Glutamatergic neuron (in vitro differentiated cells): ENCODE measurements at regions not wholly inside any gene's neighbourhood (a gene's known extent, or its start where the extent isn't known, plus 50 kb on each side); places are given as distances from the start of the nearest gene placed in this dataset.

Experiments used
- DNase-seq: peaks from one replicate; pipeline ENCODE4 v3.0.0; 2022
- H3K27ac Mint-ChIP-seq: one replicate; pipeline ENCODE4 v1.8.0; 2020; ENCODE audit warnings: mild to moderate bottlenecking, mixed read lengths, inconsistent platforms; ENCODE audit not compliant: unreplicated experiment
- H3K27me3 Mint-ChIP-seq: one replicate; pipeline ENCODE4 v1.8.0; 2020; ENCODE audit warnings: mild to moderate bottlenecking, moderate library complexity, mixed read lengths, inconsistent platforms; ENCODE audit not compliant: unreplicated experiment
- H3K36me3 Mint-ChIP-seq: one replicate; pipeline ENCODE4 v1.8.0; 2020; ENCODE audit warnings: mild to moderate bottlenecking, mixed read lengths, inconsistent platforms; ENCODE audit not compliant: unreplicated experiment
- H3K4me1 Mint-ChIP-seq: one replicate; pipeline ENCODE4 v1.8.0; 2020; ENCODE audit warnings: mild to moderate bottlenecking, low read depth, mixed read lengths, inconsistent platforms; ENCODE audit not compliant: unreplicated experiment
- H3K4me3 Mint-ChIP-seq: one replicate; pipeline ENCODE4 v1.8.0; 2020; ENCODE audit warnings: mild to moderate bottlenecking, mixed read lengths, inconsistent platforms; ENCODE audit not compliant: unreplicated experiment
- H3K9me3 Mint-ChIP-seq: one replicate; pipeline ENCODE4 v1.8.0; 2020; ENCODE audit warnings: mild to moderate bottlenecking, moderate library complexity, mixed read lengths, inconsistent platforms; ENCODE audit not compliant: unreplicated experiment
- TF ChIP-seq, protein P1 (sequence below): fragments of 200-600 bp; sonication (generic); IDR thresholded peaks from one replicate; pipeline ENCODE4 v1.5.0; 2021; ENCODE audit not compliant: partially characterized antibody, unreplicated experiment

DNA sequence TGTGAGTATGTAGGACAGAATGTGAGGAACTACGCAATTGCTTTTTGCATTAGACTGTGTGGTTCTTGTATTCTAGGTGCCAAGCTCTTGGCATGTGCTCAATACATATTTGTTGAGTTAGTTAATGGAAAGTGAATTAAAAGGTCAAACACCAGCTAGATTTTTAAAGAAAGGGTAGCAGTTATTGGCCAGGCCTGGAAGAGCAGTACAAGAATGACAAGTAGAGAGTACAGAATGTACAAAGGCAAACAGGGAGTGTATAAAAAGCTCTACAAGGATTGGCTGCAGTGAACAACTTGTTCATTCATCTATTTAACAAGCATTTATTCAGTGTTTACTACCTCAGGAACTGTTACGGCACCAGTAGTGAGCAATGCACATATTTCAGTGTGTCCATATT, 854.0 kb upstream of the SEL1L start:
- H3K9me3 Mint-ChIP-seq = no peaks in the 10 kb centered on the region
- no peaks in the 10 kb centered on the region for H3K27me3 Mint-ChIP-seq
- H3K36me3 Mint-ChIP-seq = no peaks in the 10 kb centered on the region
- H3K27ac Mint-ChIP-seq = no peak overlapping the region
- H3K4me3 Mint-ChIP-seq = no peak overlapping the region
- TF ChIP-seq, protein P1, sequence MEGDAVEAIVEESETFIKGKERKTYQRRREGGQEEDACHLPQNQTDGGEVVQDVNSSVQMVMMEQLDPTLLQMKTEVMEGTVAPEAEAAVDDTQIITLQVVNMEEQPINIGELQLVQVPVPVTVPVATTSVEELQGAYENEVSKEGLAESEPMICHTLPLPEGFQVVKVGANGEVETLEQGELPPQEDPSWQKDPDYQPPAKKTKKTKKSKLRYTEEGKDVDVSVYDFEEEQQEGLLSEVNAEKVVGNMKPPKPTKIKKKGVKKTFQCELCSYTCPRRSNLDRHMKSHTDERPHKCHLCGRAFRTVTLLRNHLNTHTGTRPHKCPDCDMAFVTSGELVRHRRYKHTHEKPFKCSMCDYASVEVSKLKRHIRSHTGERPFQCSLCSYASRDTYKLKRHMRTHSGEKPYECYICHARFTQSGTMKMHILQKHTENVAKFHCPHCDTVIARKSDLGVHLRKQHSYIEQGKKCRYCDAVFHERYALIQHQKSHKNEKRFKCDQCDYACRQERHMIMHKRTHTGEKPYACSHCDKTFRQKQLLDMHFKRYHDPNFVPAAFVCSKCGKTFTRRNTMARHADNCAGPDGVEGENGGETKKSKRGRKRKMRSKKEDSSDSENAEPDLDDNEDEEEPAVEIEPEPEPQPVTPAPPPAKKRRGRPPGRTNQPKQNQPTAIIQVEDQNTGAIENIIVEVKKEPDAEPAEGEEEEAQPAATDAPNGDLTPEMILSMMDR = no peak
- no peak for DNase-seq
- no peaks in the 10 kb centered on the region for H3K4me1 Mint-ChIP-seq

GRCh38 chr14:82388488-82388887, 854.8 kb upstream of the SEL1L start:
- TF ChIP-seq, protein P1 = no peak
- no peak overlapping the region for H3K27ac Mint-ChIP-seq
- H3K9me3 Mint-ChIP-seq = no peaks in the 10 kb centered on the region
- no peaks in the 10 kb centered on the region for H3K36me3 Mint-ChIP-seq
- H3K4me3 Mint-ChIP-seq = no peak overlapping the region
- H3K27me3 Mint-ChIP-seq = no peaks in the 10 kb centered on the region
- DNase-seq = no peak
- H3K4me1 Mint-ChIP-seq = no peaks in the 10 kb centered on the region

GRCh38 chr14:82390586-82390985, 856.9 kb upstream of the SEL1L start:
- Mint-ChIP-seq H3K36me3 (no peaks in the 10 kb centered on the region), H3K27me3 (no peaks in the 10 kb centered on the region), H3K9me3 (peaks cover 1% of the 10 kb centered on the region), H3K4me1 (peaks cover 1% of the 10 kb centered on the region), H3K27ac (no peak overlapping the region), H3K4me3 (no peak overlapping the region)
- DNase-seq = no peak
- TF ChIP-seq, protein P1 = no peak

DNA sequence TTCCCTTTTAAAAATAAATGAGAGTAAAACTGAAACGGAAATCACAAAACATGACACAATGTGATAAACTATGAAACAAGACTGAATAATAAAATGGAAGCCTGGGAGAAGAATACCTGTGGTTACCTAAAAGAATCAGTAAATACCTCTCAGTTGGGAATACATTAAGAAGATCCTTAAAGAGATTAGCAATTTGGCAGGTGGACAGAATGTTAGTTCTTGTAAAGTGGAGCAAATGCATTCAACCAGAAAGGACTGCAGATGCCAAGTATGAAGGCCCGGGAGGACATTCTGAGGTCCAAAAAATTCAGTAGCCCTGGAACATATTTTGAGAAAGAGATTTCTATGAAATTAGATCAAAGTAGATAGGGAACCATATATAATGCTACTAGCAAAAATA, 861.3 kb upstream of the SEL1L start:
- peaks cover 3% of the 10 kb centered on the region for H3K4me1 Mint-ChIP-seq
- TF ChIP-seq, protein P1 = no peak

DNA sequence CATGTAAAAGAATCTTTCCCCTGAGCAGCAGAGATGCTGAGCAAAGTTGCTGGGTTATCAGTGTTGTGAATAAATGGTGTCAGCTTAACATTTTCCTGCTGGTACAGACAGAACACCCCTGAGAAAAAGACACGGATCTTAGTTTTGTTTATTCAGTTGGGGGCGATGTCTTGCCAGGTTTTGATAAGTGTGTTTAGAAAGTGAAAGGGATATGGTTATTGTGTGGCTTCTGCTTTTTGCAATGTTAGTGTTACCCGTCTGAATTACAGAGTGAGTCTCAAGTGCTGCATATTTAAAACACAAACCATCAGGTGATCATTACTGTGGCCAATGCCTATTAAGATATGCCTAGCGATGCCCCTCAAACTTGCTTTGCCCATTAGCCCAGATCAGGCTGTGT, 864.6 kb upstream of the SEL1L start:
- TF ChIP-seq, protein P1 = no peak
- H3K36me3 Mint-ChIP-seq = no peaks in the 10 kb centered on the region
- no peak for DNase-seq
- H3K9me3 Mint-ChIP-seq = peaks cover 1% of the 10 kb centered on the region
- H3K27ac Mint-ChIP-seq = no peak overlapping the region
- H3K4me1 Mint-ChIP-seq = peaks cover 3% of the 10 kb centered on the region
- no peak overlapping the region for H3K4me3 Mint-ChIP-seq
- H3K27me3 Mint-ChIP-seq = no peaks in the 10 kb centered on the region

More for the DNA sequence above, 861.3 kb upstream of the SEL1L start:
- no peak overlapping the region for H3K4me3 Mint-ChIP-seq
- H3K27ac Mint-ChIP-seq = no peak overlapping the region
- DNase-seq = no peak
- H3K9me3 Mint-ChIP-seq = peaks cover 1% of the 10 kb centered on the region
- H3K27me3 Mint-ChIP-seq = no peaks in the 10 kb centered on the region
- no peaks in the 10 kb centered on the region for H3K36me3 Mint-ChIP-seq
